Breast epithelium (tissue), 4 donors: ENCODE measurements at regions not wholly inside any gene's neighbourhood (a gene's known extent, or its start where the extent isn't known, plus 50 kb on each side); places are given as distances from the start of the nearest gene placed in this dataset.

Experiments
- DNase-seq, 2 donors: peaks; one replicate each; pipeline ENCODE4 v3.0.0-alpha.2; 2019; ENCODE audit warnings: low spot score in 2 of 2
- H3K27ac ChIP-seq, 2 donors: fragments of 200-600 bp; sonication (generic) in 1 of 2; one replicate each; pipeline ENCODE4 v1.5.1; 2016 to 2019; ENCODE audit warnings: mild to moderate bottlenecking in 1 of 2
- H3K27me3 ChIP-seq, 2 donors: fragments of 200-600 bp; sonication (generic) in 1 of 2; one replicate each; pipeline versions ENCODE4 v1.5.1 to v1.6.0; 2017 to 2019; ENCODE audit warnings: control low read depth in 1 of 2, mild to moderate bottlenecking in 1 of 2
- H3K36me3 ChIP-seq: fragments of 200-600 bp; one replicate; pipeline ENCODE4 v1.5.1; 2019
- H3K4me1 ChIP-seq, 2 donors: fragments of 200-600 bp; sonication (generic); one replicate each; pipeline ENCODE4 v1.5.1; 2016 to 2019; ENCODE audit warnings: control low read depth in 1 of 2
- H3K4me3 ChIP-seq, 3 donors: fragments of 200-600 bp; sonication (generic); 1 replicate in 2 of 3; 2 replicates in 1 of 3; pipeline ENCODE4 v1.5.1; 2016 to 2019; ENCODE audit warnings: mild to moderate bottlenecking in 3 of 3, moderate library complexity in 2 of 3
- H3K9me3 ChIP-seq, 2 donors: fragments of 200-600 bp; sonication (generic) in 1 of 2; one replicate each; pipeline ENCODE4 v1.5.1; 2016 to 2019; ENCODE audit warnings: control low read depth in 1 of 2
- CTCF ChIP-seq, 3 donors: fragments of 450-650 bp; IDR thresholded peaks; one replicate each; pipeline ENCODE4 v1.5.1; 2016 to 2017; ENCODE audit warnings: antibody characterized with exemption in 3 of 3, mild to moderate bottlenecking in 3 of 3, moderate library complexity in 3 of 3
- POLR2A ChIP-seq: fragments of 450-650 bp; IDR thresholded peaks from one replicate; pipeline ENCODE4 v1.6.1; 2016; ENCODE audit warnings: antibody characterized with exemption, mild to moderate bottlenecking, moderate library complexity
- POLR2AphosphoS5 ChIP-seq, 3 donors: sonication (generic); formaldehyde crosslinking; IDR thresholded peaks; one replicate each; pipeline ENCODE4 v1.6.1; 2017; ENCODE audit warnings: antibody characterized with exemption in 3 of 3
- intact Hi-C: fragments of 100-400 bp; cut with DNase I; formaldehyde crosslinking; loops from one replicate; pipeline ENCODE4 v1.15.1; 2023; ENCODE audit warnings: low total_unique reads

GRCh38 chr10:125423569-125423968 lies 259.4 kb downstream of the TEX36 start:
- DNase-seq, result no peak
- H3K9me3 ChIP-seq, result no peaks in the 10 kb centered on the region
- no peak overlapping the region for H3K27ac ChIP-seq
- no peaks in the 10 kb centered on the region for H3K27me3 ChIP-seq
- intact Hi-C loops, result no loop called here
- H3K36me3 ChIP-seq, result no peaks in the 10 kb centered on the region
- H3K4me1 ChIP-seq, result no peaks in the 10 kb centered on the region
- no peak for TF ChIP-seq POLR2A
- no peak for TF ChIP-seq POLR2AphosphoS5 (IDR thresholded peaks at IDR 0.05)
- TF ChIP-seq CTCF (IDR thresholded peaks at IDR 0.05), result no peak
- H3K4me3 ChIP-seq, result no peak overlapping the region

- Histone ChIP-seq H3K27ac (no peak overlapping the region), H3K36me3 (no peaks in the 10 kb centered on the region), H3K27me3 (no peaks in the 10 kb centered on the region), H3K4me3 (no peak overlapping the region), H3K4me1 (no peaks in the 10 kb centered on the region), H3K9me3 (no peaks in the 10 kb centered on the region)
- intact Hi-C loops, result no loop called here
- DNase-seq, result no peak
- TF ChIP-seq POLR2A, result no peak
- TF ChIP-seq POLR2AphosphoS5 (IDR thresholded peaks at IDR 0.05), result no peak
- TF ChIP-seq CTCF (IDR thresholded peaks at IDR 0.05), result no peak
These were observed 259.5 kb upstream of the CTBP2 start for GRCh38 chr10:125419831-125420230.

GRCh38 chr10:125419146-125419545 lies 258.8 kb upstream of the CTBP2 start:
- no peak for DNase-seq
- intact Hi-C loops, result no loop called here
- H3K36me3 ChIP-seq, result no peaks in the 10 kb centered on the region
- no peaks in the 10 kb centered on the region for H3K27me3 ChIP-seq
- H3K27ac ChIP-seq, result no peak overlapping the region
- H3K4me3 ChIP-seq, result no peak overlapping the region
- TF ChIP-seq CTCF (IDR thresholded peaks at IDR 0.05) (no peak), POLR2A (no peak), POLR2AphosphoS5 (IDR thresholded peaks at IDR 0.05) (no peak)
- no peaks in the 10 kb centered on the region for H3K4me1 ChIP-seq
- H3K9me3 ChIP-seq, result no peaks in the 10 kb centered on the region

GRCh38 chr10:125417605-125418004 lies 257.2 kb upstream of the CTBP2 start:
- TF ChIP-seq POLR2A (no peak), POLR2AphosphoS5 (IDR thresholded peaks at IDR 0.05) (no peak), CTCF (IDR thresholded peaks at IDR 0.05) (no peak)
- no peaks in the 10 kb centered on the region for H3K36me3 ChIP-seq
- no peak overlapping the region for H3K27ac ChIP-seq
- H3K9me3 ChIP-seq, result no peaks in the 10 kb centered on the region
- H3K27me3 ChIP-seq, result peaks cover 0 to 3% of the 10 kb centered on the region in 2 donors
- intact Hi-C loops, result no loop called here
- no peak overlapping the region for H3K4me3 ChIP-seq
- no peak for DNase-seq
- H3K4me1 ChIP-seq, result no peaks in the 10 kb centered on the region

- Histone ChIP-seq H3K4me3 (no peak overlapping the region), H3K9me3 (no peaks in the 10 kb centered on the region), H3K27ac (no peak overlapping the region), H3K36me3 (no peaks in the 10 kb centered on the region), H3K4me1 (no peaks in the 10 kb centered on the region), H3K27me3 (peaks cover 0 to 3% of the 10 kb centered on the region in 2 donors)
- TF ChIP-seq POLR2AphosphoS5 (IDR thresholded peaks at IDR 0.05), result no peak
- no peak for TF ChIP-seq POLR2A
- TF ChIP-seq CTCF (IDR thresholded peaks at IDR 0.05), result no peak
- DNase-seq, result no peak
- intact Hi-C loops, result no loop called here
These were observed 255.6 kb upstream of the CTBP2 start for GRCh38 chr10:125415964-125416363.
